Transverse colon (tissue), 4 donors: ENCODE measurements at regions not wholly inside any gene's neighbourhood (a gene's known extent, or its start where the extent isn't known, plus 50 kb on each side); places are given as distances from the start of the nearest gene placed in this dataset.

ENCODE experiments used
- EP300 ChIP-seq: sonication (generic); formaldehyde crosslinking; IDR thresholded peaks from one replicate; pipeline ENCODE4 v1.6.1; 2017; ENCODE audit warnings: antibody characterized with exemption, low read depth
- POLR2A ChIP-seq: fragments of 450-650 bp; IDR thresholded peaks from one replicate; pipeline ENCODE4 v1.6.1; 2016; ENCODE audit warnings: antibody characterized with exemption, mild to moderate bottlenecking, moderate library complexity
- POLR2AphosphoS5 ChIP-seq, 3 donors: sonication (generic); formaldehyde crosslinking; IDR thresholded peaks; one replicate each; pipeline ENCODE4 v1.6.1; 2016; ENCODE audit warnings: antibody characterized with exemption in 3 of 3
- TF ChIP-seq, protein P1 (sequence below), 5 experiments: fragments of 200-600 bp in 3 of 5; fragments of 450-650 bp in 2 of 5; sonication (generic) in 3 of 5; IDR thresholded peaks; 1 replicate in 2 of 5; 2 replicates in 3 of 5; pipeline ENCODE4 v1.5.1; 2016 to 2017; ENCODE audit warnings: antibody characterized with exemption in 5 of 5, inconsistent platforms in 3 of 5, mild to moderate bottlenecking in 2 of 5, moderate library complexity in 1 of 5

DNA sequence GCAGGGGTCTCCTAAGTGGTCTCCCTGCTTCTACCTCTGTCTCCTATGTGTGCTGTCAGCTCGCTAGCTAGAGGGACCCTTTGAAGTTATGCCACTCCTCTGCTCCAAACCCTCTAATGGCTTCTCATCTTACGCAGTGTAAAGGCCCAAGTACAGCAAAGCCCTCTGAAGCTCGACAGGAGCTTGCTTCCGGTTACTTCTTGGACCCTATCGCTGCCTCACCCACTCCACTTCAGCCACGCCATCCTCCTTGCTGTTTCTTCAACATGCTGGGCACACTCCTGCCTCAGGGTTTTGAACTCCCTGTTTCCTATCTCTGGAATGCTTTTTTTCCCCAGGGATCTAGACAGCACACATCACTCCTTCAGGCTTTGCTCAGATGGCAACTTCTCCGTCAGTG lies 102.3 kb upstream of the F3 start:
- TF ChIP-seq, protein P1, sequence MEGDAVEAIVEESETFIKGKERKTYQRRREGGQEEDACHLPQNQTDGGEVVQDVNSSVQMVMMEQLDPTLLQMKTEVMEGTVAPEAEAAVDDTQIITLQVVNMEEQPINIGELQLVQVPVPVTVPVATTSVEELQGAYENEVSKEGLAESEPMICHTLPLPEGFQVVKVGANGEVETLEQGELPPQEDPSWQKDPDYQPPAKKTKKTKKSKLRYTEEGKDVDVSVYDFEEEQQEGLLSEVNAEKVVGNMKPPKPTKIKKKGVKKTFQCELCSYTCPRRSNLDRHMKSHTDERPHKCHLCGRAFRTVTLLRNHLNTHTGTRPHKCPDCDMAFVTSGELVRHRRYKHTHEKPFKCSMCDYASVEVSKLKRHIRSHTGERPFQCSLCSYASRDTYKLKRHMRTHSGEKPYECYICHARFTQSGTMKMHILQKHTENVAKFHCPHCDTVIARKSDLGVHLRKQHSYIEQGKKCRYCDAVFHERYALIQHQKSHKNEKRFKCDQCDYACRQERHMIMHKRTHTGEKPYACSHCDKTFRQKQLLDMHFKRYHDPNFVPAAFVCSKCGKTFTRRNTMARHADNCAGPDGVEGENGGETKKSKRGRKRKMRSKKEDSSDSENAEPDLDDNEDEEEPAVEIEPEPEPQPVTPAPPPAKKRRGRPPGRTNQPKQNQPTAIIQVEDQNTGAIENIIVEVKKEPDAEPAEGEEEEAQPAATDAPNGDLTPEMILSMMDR (IDR thresholded peaks at IDR 0.05) = no peak
- TF ChIP-seq POLR2A (no peak), EP300 (no peak), POLR2AphosphoS5 (IDR thresholded peaks at IDR 0.05) (no peak)
